K562 (cell line): ENCODE measurements at regions not wholly inside any gene's neighbourhood (a gene's known extent, or its start where the extent isn't known, plus 50 kb on each side); places are given as distances from the start of the nearest gene placed in this dataset.

Source experiments
- ATAC-seq: fragments of 200-7000 bp; cut with Tn5 transposase; 3 replicates; pipeline ENCODE4 v1.9.1; 2020; ENCODE audit warnings: moderate library complexity
- BruUV-seq: library from RNA; stranded (reverse); fragments of 400-500 nt; replicated peaks from 2 replicates; lab custom pipeline; 2021; lab: Mats Ljungman, UMichigan
- CTCF ChIA-PET: fragments of 300-600 bp; formaldehyde crosslinking; extraction: SDS; loops from one replicate; lab custom pipeline; 2021; ENCODE audit warnings: low intra/inter-chr PET ratio; lab: Yijun Ruan, JAX
- POLR2A ChIA-PET: fragments of 300-600, 350-650 bp; sonication (Branson Sonifier 250); formaldehyde crosslinking; extraction: SDS; loops from one replicate; lab custom pipeline; 2021; ENCODE audit warnings: antibody characterized with exemption, inconsistent platforms; lab: Yijun Ruan, JAX
- DNase-seq, 4 experiments: peaks; one replicate each; pipeline versions ENCODE4 v3.0.0 to v3.0.0-alpha.2; 2011 to 2018; ENCODE audit warnings: low spot score in 3 of 4, mixed read lengths in 3 of 4; ENCODE audit errors: extremely low read depth in 1 of 4
- FAIRE-seq: peaks from 2 replicates; lab custom pipeline; 2011; peaks lifted over from hg19 to GRCh38; lab: Jason Lieb, UNC
- H2AFZ ChIP-seq: 2 replicates; pipeline ENCODE4 v1.6.0; 2011; ENCODE audit warnings: low read depth, low read length, control low read depth, inconsistent platforms
- H3K27ac ChIP-seq: fragments of 200-600 bp; 3 replicates; pipeline ENCODE4 v1.8.0; 2011; ENCODE audit warnings: low read depth, mild to moderate bottlenecking, control low read depth, inconsistent platforms, low read length, moderate library complexity, mixed read lengths; ENCODE audit errors: extremely low read depth
- H3K27me3 ChIP-seq, 2 experiments: fragments of 300-600 bp in 1 of 2; 2 replicates in 1 of 2; 3 replicates in 1 of 2; pipeline versions ENCODE4 v1.6.0 to v1.8.0; 2011; ENCODE audit warnings: inconsistent platforms in 2 of 2, low read length in 2 of 2, mild to moderate bottlenecking in 1 of 2, mixed read lengths in 1 of 2, moderate library complexity in 1 of 2; ENCODE audit not compliant: control insufficient read depth in 2 of 2, insufficient read depth in 2 of 2
- H3K36me3 ChIP-seq: fragments of 300-600 bp; 3 replicates; pipeline ENCODE4 v1.8.0; 2011; ENCODE audit warnings: mild to moderate bottlenecking, low read length, inconsistent platforms; ENCODE audit not compliant: control insufficient read depth, insufficient read depth
- H3K4me1 ChIP-seq, 2 experiments: fragments of 200-600 bp in 1 of 2; replicated peaks in 1 of 2; 2 replicates in 1 of 2; 3 replicates in 1 of 2; pipeline versions ENCODE4 v1.5.1 to v1.8.0; 2011; ENCODE audit warnings: inconsistent platforms in 2 of 2, low read length in 2 of 2, mild to moderate bottlenecking in 1 of 2, mixed read lengths in 1 of 2, moderate library complexity in 1 of 2; ENCODE audit not compliant: control insufficient read depth in 2 of 2, insufficient read depth in 2 of 2
- H3K4me2 ChIP-seq: 2 replicates; pipeline ENCODE4 v1.6.1; 2011; ENCODE audit warnings: low read length, control low read depth, inconsistent platforms, mixed read lengths; ENCODE audit not compliant: insufficient read depth
- H3K4me3 ChIP-seq: fragments of 200-600 bp; sonication (generic), shearing (Covaris generic); 2 replicates; pipeline ENCODE4 v1.5.1; 2016; ENCODE audit warnings: control low read depth, inconsistent platforms
- H3K79me2 ChIP-seq: fragments of 200-600 bp; 3 replicates; pipeline ENCODE4 v1.8.0; 2011; ENCODE audit warnings: low read length, inconsistent platforms; ENCODE audit not compliant: control insufficient read depth, insufficient read depth
- H3K9ac ChIP-seq, 2 experiments: 2 replicates each; pipeline versions ENCODE4 v1.6.0 to v1.6.1; 2011; ENCODE audit warnings: low read depth in 2 of 2, low read length in 2 of 2, control low read depth in 1 of 2, inconsistent platforms in 1 of 2, mild to moderate bottlenecking in 1 of 2, mixed read lengths in 1 of 2; ENCODE audit not compliant: insufficient read depth in 1 of 2
- H3K9me1 ChIP-seq: one replicate; pipeline ENCODE4 v1.6.0; 2011; ENCODE audit warnings: inconsistent platforms, mild to moderate bottlenecking, low read length, moderate library complexity; ENCODE audit not compliant: control insufficient read depth, insufficient read depth
- H3K9me3 ChIP-seq: replicated peaks from 2 replicates; pipeline ENCODE4 v1.5.1; 2011; ENCODE audit warnings: low read depth, low read length, inconsistent platforms; ENCODE audit not compliant: control insufficient read depth, insufficient read depth
- H4K20me1 ChIP-seq: replicated peaks from 2 replicates; pipeline ENCODE4 v1.6.1; 2011; ENCODE audit warnings: low read length, inconsistent platforms, mixed read lengths; ENCODE audit not compliant: control insufficient read depth, insufficient read depth
- AFF4 ChIP-seq: sonication (generic); formaldehyde crosslinking; IDR thresholded peaks from 2 replicates; pipeline ENCODE4 v1.8.0; 2023; ENCODE audit warnings: mild to moderate bottlenecking, missing genetic modification reagents
- CBFA2T3 ChIP-seq: fragments of 450-650 bp; IDR thresholded peaks from 2 replicates; pipeline ENCODE4 v1.6.1; 2017
- SP2 ChIP-seq: IDR thresholded peaks from 2 replicates; pipeline ENCODE4 v1.6.1; 2011; ENCODE audit warnings: mild to moderate bottlenecking, low read depth, low read length, moderate library complexity; ENCODE audit not compliant: poor library complexity, severe bottlenecking; ENCODE audit errors: extremely low read depth
- THRB ChIP-seq: fragments of 450-650 bp; formaldehyde crosslinking; conservative IDR thresholded peaks from 2 replicates; pipeline ENCODE4 v1.4.0; 2022; ENCODE audit warnings: mild to moderate bottlenecking, missing genetic modification characterization
- U2AF2 ChIP-seq: fragments of 200-400 bp; formaldehyde crosslinking; optimal IDR thresholded peaks from 2 replicates; pipeline ENCODE3; 2017; ENCODE audit warnings: low read depth, mild to moderate bottlenecking, low read length
- WGBS: fragments of 100-300 bp; shearing (Covaris generic); methylation state at CpG from one replicate; pipeline ENCODE4 v1.1.6; 2016; ENCODE audit warnings: low coverage, mixed read lengths; ENCODE audit not compliant: insufficient coverage; ENCODE audit errors: missing lambda C conversion rate; 5-methylcytosine and 5-hydroxymethylcytosine counted together
- in situ Hi-C: fragments of 300-500 bp; cut with MboI; formaldehyde crosslinking; loops from 4 replicates; pipeline ENCODE4 v1.15.0; 2018; ENCODE audit warnings: inconsistent platforms, mixed read lengths
- intact Hi-C: fragments of 100-400 bp; cut with micrococcal nuclease; formaldehyde crosslinking; loops from 2 replicates; pipeline ENCODE4 v1.14.2; 2022

DNA sequence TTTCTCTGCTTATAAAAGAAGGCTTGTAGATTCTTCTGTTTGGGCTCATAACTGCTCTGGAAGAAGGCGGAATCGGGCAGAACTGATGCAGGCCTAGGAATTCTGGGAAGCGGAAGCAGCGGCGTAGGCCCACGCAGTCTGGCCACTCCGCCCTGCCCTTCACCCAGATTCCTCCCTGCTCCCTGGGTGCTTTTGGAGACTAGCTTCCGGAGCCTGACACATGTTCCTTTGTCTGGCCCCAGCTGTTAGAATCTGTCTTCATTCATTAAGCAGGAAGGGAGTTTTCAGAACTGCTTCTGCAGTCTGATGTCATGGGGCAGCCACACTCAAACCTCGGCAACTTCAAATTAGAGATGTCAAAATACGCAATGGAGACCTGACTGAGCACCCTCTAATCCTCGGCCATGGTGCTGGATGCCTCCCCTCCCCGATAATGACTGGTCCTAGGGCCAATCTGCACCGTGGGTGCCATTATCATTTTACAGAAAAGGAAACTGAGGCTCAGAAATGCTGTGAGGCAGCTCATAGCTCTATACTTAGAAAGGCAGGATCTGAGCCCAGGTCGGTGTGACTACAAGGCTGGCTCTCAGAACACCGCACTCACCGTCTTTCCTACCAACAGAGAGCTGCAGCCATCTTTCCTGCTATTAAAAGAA is 275.7 kb downstream of the MYCN start (continued):
- no peak for TF ChIP-seq THRB (CRISPR knock-in tag)

DNA sequence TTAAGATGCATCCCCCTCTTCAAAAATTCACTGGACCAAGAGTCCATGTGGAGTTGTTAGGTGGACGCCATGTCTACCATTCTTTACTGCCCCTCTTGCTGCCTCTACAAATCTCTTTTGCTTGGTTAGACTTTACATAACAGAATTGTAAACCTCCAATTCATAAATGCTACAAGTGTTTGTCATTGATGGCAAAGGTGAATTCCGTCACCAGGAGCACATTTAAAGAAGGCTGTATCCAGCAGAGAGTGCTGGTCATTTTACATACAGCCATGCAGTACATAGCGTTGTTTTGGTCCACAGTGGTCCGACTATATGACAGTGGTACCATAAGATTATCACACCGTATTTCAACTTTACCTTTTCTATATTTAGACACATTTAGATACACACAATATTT is 274.5 kb downstream of the MYCN start:
- no peaks in the 10 kb centered on the region for H3K9me3 ChIP-seq
- H3K27me3 ChIP-seq: peaks cover 7 to 13% of the 10 kb centered on the region in 2 experiments; a peak in 3 of 5 replicates
- H3K79me2 ChIP-seq: no peaks in the 10 kb centered on the region
- H2AFZ ChIP-seq: no peak overlapping the region
- no peak overlapping the region for H3K4me3 ChIP-seq
- no peaks in the 10 kb centered on the region for H4K20me1 ChIP-seq
- H3K4me2 ChIP-seq: no peak overlapping the region
- POLR2A ChIA-PET: no interaction called here
- H3K9ac ChIP-seq: no peak overlapping the region
- in situ Hi-C loops: no loop called here
- BruUV-seq: no TSS peak
- no peak for DNase-seq
- TF ChIP-seq SP2 (no peak), CBFA2T3 (no peak), AFF4 (CRISPR knock-in tag) (no peak), U2AF2 (no peak)
- TF ChIP-seq, all 486 proteins: peak for 0
- no peaks in the 10 kb centered on the region for H3K36me3 ChIP-seq
- FAIRE-seq: no peak
- WGBS: 2% methylated on average over 5 of the region's 5 CpGs
- CTCF ChIA-PET: no interaction called here
- H3K27ac ChIP-seq: no peak overlapping the region
- no peak for ATAC-seq
- H3K4me1 ChIP-seq: no peaks in the 10 kb centered on the region; a peak in 1 of 5 replicates
- intact Hi-C loops: no loop called here
- no peaks in the 10 kb centered on the region for H3K9me1 ChIP-seq
